ENCODE measurements at regions not wholly inside any gene's neighbourhood (a gene's known extent, or its start where the extent isn't known, plus 50 kb on each side); places are given as distances from the start of the nearest gene placed in this dataset.
"Not testable (repeated sequence)": the region's sequence is repeated elsewhere in the genome, so short reads cannot be mapped to it uniquely, and the experiment has no call there.

DNA sequence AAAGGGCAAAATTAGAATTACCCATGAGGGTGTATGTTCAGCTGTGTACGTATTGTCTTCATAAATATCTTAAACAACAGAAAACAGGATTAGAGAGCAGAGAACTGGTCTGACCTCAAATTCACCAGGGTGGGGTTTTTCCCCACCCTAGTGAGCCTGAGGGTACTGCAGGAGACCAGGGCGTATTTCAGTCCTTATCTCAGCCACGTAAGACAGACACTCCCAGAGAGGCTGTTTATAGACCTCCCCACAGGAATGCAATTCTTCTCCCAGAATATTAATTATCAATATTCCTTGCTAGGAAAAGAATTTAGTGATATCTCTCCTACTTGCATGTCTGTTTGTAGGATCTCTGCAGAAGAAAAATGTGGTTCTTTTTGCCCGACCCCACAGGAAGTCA is 128.8 kb downstream of the PCDH10 start:
- not testable (repeated sequence) for FAIRE-seq

DNA sequence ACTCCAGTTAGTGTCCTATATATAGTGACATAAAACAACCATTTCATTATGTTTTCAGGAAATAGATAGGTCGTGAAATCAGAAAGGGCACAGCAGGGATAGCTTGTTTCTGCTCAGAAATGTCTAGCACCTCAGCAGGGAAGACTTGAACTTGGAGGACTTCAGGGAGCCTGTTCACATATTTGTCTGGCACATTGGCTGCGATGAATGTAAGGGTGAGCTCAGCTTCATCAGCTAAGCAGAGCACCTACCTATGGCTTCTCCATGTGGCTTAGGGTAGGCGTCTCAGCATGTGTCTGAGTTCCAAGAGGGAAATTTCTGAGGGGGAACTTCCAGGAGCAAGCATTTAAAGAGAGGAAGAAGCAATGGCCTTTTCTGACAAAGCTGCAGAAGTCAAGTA is 126.2 kb downstream of the PCDH10 start:
- FAIRE-seq, result no peak

DNA sequence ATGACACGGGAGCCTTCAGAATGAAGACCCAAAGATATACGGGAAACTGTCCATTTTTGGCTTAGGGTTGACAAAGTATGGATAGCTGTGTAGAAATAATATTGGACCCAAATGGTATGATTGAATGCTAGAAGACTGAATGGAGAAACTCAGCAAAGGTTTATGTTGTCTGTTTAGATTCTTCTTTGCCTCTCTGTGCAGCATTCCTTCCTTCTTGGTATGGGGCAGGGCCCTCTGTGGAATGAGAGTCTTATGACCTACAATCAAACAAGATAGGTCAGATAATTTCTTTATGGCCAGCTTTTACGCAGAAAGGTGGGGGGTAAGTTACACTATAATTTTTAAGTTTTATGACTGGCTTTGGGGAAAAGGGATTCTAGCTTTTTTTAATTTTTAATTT is 124.3 kb downstream of the PCDH10 start:
- FAIRE-seq, result no peak

DNA sequence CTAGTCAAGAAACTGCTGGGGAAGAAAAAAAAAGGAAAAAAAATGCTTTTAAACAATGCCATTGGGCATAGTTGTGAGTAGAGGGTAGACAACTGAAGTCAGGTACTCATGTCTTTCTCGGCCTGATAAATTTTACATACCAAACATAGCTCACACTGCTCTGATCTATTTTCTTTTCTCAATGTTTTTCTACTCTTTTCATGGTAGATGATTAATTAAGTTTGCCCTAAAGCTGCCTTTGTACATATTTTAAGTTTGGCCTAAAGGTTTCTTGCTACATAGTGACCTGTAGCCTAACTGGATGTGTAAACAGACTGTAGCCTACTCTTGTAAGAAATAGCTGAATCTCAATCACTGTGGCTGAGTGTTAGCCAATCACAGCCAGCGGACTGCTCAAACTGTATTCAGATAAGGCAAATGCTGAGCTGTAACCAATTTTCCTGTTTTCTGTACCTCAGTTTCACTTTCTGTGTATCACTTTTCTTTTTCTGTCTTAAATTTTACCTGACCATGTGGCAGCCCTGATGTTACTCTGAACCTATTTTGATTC is 121.0 kb downstream of the PCDH10 start:
- FAIRE-seq, result no peak

DNA sequence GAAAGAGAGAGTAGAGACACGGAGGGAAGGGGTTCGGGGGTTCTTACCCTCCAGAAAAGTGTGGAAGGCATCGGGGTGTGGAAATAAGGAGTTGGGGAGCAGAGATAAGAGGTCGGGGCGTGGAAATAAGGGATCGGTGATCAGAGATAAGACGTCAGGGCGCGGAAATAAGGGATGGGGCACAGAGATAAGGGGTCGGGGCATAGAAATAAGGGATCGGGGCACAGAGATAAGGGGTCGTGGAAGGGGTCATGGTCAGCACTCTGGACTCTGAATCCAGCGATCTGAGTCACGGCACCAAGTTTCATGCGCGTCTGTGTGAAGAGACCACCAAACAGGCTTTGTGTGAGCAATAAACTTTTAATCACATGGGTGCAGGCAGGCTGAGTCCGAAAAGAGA is 119.1 kb downstream of the PCDH10 start:
- no peak for FAIRE-seq

DNA sequence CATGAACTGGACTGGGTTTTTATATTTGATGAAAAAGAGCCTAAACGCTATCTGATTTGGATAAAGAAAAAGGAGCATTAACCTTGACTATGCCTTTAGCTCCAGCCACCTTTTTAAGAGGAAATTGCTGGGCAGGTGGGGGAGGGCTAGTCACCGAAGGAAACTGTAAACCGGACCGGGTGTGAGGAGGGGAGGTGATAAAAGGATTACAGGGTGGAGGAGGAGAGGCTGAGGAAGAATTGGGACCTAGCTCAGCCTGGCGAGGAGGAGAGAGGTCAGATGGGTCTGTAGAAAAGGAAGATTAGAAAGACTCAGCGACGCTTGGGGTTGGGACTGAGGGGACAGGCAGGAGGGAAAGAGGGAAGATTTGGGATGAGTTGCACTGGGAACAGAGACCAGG is 118.4 kb downstream of the PCDH10 start:
- FAIRE-seq, result not testable (repeated sequence)

DNA sequence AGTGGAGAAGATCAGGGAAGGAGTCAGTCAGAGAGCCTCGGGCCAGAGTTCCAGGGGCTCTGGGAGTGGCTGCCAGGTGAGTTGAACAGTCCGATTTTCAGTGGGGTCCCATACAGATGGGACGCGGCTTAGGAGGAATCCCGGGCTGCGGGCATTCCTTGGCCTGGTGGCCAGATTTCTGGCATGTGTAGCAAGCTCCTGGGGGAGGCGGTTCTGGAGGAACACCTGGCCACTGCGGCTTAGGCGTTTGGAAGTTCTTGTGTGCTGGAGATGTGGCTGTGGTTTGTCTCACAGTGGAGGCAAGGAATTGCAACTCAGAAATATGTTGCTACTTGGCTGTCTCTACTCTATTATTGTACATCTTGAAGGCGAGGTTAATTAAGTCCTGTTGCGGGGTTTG is 117.9 kb downstream of the PCDH10 start:
- FAIRE-seq, result not testable (repeated sequence)

DNA sequence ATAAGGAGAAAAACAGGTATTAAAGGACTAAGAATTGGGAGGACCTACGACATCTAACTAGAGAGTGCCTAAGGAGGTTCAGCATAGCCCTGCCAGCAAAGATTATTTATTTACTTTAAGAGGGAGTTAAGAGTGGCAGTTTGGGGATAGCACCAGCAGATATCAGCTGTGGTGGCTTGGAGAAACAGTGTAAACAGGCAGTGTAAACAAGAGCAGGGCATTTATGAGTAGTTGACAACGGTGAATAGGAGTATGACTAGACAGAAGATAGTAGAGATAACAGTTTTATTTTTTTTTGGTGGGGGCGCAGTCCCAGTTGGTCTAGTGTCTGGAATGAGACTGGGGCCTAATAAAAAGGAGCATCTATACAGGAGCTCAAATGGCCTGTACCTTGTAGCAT is 115.2 kb downstream of the PCDH10 start:
- not testable (repeated sequence) for FAIRE-seq

DNA sequence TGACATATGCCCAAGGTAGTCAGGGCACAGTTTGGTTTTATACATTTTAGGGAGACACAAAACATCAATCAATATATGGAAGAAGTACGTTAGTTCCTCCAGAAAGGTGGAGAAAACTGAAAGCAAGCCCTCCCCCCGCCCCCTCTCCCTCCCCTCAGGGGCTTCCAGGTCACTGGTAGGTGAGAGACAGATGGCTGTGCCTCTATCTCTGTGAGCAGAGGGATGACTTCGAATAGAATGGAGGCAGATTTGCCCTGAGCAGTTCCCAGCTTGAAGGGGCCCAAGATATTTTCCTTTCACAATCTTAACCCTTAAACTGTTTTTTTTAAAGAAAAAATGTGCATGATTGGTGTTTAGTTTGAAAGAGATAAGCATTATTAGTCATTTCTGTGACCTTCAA is 114.0 kb downstream of the PCDH10 start:
- FAIRE-seq, result no peak

DNA sequence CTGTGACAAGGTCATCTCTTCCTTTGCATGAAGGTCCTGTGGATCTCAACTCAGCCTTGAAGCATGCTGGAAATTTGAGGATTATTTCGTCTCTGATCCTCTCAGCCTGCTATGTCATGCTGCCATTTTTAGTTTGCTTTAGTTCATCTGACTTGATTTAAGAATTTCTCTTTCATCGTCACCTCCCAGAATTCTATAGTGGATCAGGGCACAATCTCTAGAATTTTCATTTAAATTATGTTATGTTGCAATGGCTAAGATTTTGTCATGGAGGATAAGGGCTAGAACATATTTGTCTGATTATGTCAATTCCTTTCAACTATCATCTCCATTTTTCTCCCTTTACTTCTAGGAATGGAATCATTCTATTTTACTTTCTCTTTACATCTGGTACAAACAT is 98.8 kb downstream of the PCDH10 start:
- no peak for FAIRE-seq

DNA sequence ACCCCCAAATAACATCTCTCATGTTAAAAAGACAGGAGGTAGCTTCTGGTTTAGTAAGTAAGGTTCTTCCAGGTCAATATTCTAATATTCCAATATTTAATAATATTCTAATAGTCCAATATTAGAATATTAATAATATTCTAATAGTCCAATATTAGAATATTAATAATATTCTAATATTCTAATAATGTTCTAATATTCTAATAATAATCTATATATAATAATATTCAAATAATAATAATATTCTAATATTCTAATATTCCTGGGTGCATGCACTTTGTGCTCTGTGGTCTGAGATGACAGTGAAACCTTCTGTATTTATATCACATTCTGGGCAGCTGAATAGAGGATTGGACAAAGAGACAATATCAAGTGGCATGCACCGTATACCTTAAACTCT is 96.1 kb downstream of the PCDH10 start:
- no peak for FAIRE-seq
